HepG2 (cell line): ENCODE measurements at regions not wholly inside any gene's neighbourhood (a gene's known extent, or its start where the extent isn't known, plus 50 kb on each side); places are given as distances from the start of the nearest gene placed in this dataset.

Experiments used
- CREM ChIP-seq, 2 experiments: sonication (generic) in 1 of 2; formaldehyde crosslinking in 1 of 2; IDR thresholded peaks; 2 replicates each; pipeline versions ENCODE4 v1.4.0 to v1.6.1; 2016 to 2020; ENCODE audit warnings: antibody characterized with exemption in 1 of 2, mild to moderate bottlenecking in 1 of 2, missing genetic modification reagents in 1 of 2
- KDM1A ChIP-seq: IDR thresholded peaks from 2 replicates; pipeline ENCODE4 v1.6.1; 2016; ENCODE audit warnings: missing compliant biosample characterization
- POLR2A ChIP-seq, 2 experiments: IDR thresholded peaks; 2 replicates each; pipeline ENCODE4 v1.6.1; 2011; ENCODE audit warnings: low read depth in 2 of 2, low read length in 2 of 2, mild to moderate bottlenecking in 1 of 2, moderate library complexity in 1 of 2; ENCODE audit not compliant: insufficient read depth in 1 of 2
- TF ChIP-seq, protein P1 (sequence below): sonication (generic); formaldehyde crosslinking; IDR thresholded peaks from 2 replicates; pipeline ENCODE4 v1.5.0; 2020; ENCODE audit warnings: mild to moderate bottlenecking, missing genetic modification reagents, moderate library complexity

DNA sequence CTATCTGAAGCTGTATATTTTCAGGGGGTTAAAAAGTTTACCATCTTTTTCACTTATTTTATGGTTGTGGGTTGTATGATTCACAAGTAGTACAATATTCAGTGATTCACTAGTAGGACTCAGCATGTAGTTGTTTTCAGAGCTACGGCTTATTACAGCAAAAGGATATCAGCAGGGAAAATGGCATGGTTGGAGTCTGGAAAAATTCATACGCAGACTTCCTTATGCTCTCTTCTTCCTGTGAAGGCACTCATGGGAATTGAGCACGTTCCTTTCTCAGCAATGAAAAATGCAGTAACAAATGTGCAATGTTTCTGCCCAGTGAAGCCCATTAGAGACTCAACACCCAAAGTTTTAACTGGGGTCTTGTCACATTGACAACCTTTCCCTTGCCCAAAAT is 250.5 kb downstream of the KCNN2 start:
- TF ChIP-seq POLR2A (IDR thresholded peaks at IDR 0.05; ENCODE audit: insufficient read depth in 1 of 2, low read depth in 2 of 2, low read length in 2 of 2) (no peak), KDM1A (CRISPR knock-in tag) (no peak), CREM (IDR thresholded peaks at IDR 0.05) (no peak), CREM (CRISPR knock-in tag; IDR thresholded peaks at IDR 0.05) (no peak)
- TF ChIP-seq, protein P1, sequence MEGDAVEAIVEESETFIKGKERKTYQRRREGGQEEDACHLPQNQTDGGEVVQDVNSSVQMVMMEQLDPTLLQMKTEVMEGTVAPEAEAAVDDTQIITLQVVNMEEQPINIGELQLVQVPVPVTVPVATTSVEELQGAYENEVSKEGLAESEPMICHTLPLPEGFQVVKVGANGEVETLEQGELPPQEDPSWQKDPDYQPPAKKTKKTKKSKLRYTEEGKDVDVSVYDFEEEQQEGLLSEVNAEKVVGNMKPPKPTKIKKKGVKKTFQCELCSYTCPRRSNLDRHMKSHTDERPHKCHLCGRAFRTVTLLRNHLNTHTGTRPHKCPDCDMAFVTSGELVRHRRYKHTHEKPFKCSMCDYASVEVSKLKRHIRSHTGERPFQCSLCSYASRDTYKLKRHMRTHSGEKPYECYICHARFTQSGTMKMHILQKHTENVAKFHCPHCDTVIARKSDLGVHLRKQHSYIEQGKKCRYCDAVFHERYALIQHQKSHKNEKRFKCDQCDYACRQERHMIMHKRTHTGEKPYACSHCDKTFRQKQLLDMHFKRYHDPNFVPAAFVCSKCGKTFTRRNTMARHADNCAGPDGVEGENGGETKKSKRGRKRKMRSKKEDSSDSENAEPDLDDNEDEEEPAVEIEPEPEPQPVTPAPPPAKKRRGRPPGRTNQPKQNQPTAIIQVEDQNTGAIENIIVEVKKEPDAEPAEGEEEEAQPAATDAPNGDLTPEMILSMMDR (CRISPR knock-in tag), result no peak
